ENCODE measurements at regions not wholly inside any gene's neighbourhood (a gene's known extent, or its start where the extent isn't known, plus 50 kb on each side); places are given as distances from the start of the nearest gene placed in this dataset.

- 77 to 83% (median 80%) methylated on average over 22 to 23 of the region's 23 CpGs for WGBS, 5 donors
- no peaks in the 10 kb centered on the region for H3K36me3 ChIP-seq
Measured at GRCh38 chr18:78639006-78639950, 340.3 kb upstream of the SALL3 start.

GRCh38 chr18:78640246-78640995, 339.2 kb upstream of the SALL3 start:
- intact Hi-C loops (cut with DNase I; ENCODE audit: low total_unique reads), result no loop called here
- Histone ChIP-seq H3K4me3 (no peak overlapping the region), H3K36me3 (no peaks in the 10 kb centered on the region), H3K4me1 (peaks cover 0 to 18% (median 3%) of the 10 kb centered on the region in 6 donors), H3K9me3 (peaks cover 0 to 5% (median 0%) of the 10 kb centered on the region in 8 donors), H3K27me3 (replicated peaks in 1 of 7) (peaks cover 0 to 4% (median 0%) of the 10 kb centered on the region in 7 donors), H3K27ac (no peak overlapping the region)
- 66 to 80% (median 71%) methylated on average over 8 of the region's 8 CpGs for WGBS, 5 donors
- DNase-seq, result no peak
- no peak for TF ChIP-seq CTCF (IDR thresholded peaks at IDR 0.05 in 8 of 11, conservative IDR thresholded peaks at IDR 0.05 in 3 of 11)
- no peak for TF ChIP-seq POLR2A (IDR thresholded peaks at IDR 0.05)
- TF ChIP-seq POLR2AphosphoS5 (IDR thresholded peaks at IDR 0.05), result no peak

More at GRCh38 chr18:78639006-78639950, 340.3 kb upstream of the SALL3 start:
- peaks cover 0 to 18% (median 3%) of the 10 kb centered on the region in 6 donors for H3K4me1 ChIP-seq
- DNase-seq, result no peak
- no peak for TF ChIP-seq POLR2A (IDR thresholded peaks at IDR 0.05)
- no peak for TF ChIP-seq POLR2AphosphoS5 (IDR thresholded peaks at IDR 0.05)
- TF ChIP-seq CTCF (IDR thresholded peaks at IDR 0.05 in 8 of 11, conservative IDR thresholded peaks at IDR 0.05 in 3 of 11), result no peak
- peaks cover 0 to 4% (median 0%) of the 10 kb centered on the region in 7 donors for H3K27me3 ChIP-seq (replicated peaks in 1 of 7)
- no peak overlapping the region for H3K27ac ChIP-seq
- no peak overlapping the region for H3K4me3 ChIP-seq
- intact Hi-C loops (cut with DNase I; ENCODE audit: low total_unique reads), result no loop called here
- H3K9me3 ChIP-seq, result peaks cover 0 to 9% (median 0%) of the 10 kb centered on the region in 8 donors

DNA sequence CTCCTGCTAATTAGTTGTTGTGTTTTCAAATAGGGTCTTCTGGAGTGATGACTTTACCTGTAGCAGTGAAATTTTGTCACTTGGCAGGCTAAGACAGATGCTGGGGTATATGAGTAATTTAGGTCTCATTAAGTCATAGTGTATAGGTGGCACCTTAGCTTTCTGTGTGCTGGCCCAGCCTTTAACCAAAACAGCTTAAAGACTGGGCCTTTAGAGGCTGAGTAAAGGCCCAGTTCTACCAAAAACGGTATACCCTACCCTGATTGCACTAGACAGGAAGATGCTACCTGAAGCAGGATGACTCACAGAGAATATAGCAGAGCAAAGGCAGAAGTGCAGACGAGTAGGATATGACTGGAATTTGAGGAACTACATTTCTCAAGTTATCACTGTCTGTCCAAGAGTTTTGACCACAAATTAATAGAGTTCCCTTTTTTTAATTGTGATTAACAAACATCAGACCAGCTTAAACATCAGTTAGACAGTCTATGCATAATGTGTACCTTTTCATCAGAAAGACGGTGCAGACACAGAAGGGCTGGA, 337.9 kb upstream of the SALL3 start:
- TF ChIP-seq CTCF (IDR thresholded peaks at IDR 0.05 in 8 of 11, conservative IDR thresholded peaks at IDR 0.05 in 3 of 11) (no peak), POLR2A (IDR thresholded peaks at IDR 0.05) (no peak)
- peaks cover 0 to 4% (median 0%) of the 10 kb centered on the region in 7 donors for H3K27me3 ChIP-seq (replicated peaks in 1 of 7)
- H3K4me1 ChIP-seq, result peaks cover 0 to 18% (median 3%) of the 10 kb centered on the region in 6 donors
- H3K27ac ChIP-seq, result peak overlapping the region in 1 of 8 donors; percentile 42
- H3K9me3 ChIP-seq, result peaks cover 0 to 5% (median 0%) of the 10 kb centered on the region in 8 donors
- intact Hi-C loops (cut with DNase I; ENCODE audit: low total_unique reads), result no loop called here
- no peak for DNase-seq
- no peak overlapping the region for H3K4me3 ChIP-seq
- 23 to 31% (median 26%) methylated on average over 3 of the region's 3 CpGs for WGBS, 5 donors
- H3K36me3 ChIP-seq, result no peaks in the 10 kb centered on the region

Data from spleen (tissue), 11 donors.